GM18868 (cell line): ENCODE measurements at regions not wholly inside any gene's neighbourhood (a gene's known extent, or its start where the extent isn't known, plus 50 kb on each side); places are given as distances from the start of the nearest gene placed in this dataset.

Experiments
- ATAC-seq: cut with Tn5 transposase; IDR thresholded peaks from one replicate; pipeline ENCODE4 v1.9.1; 2021; ENCODE audit warnings: mild to moderate bottlenecking, moderate library complexity; ENCODE audit not compliant: unreplicated experiment

GRCh38 chr2:128818704-128819491 is 500.2 kb upstream of the HS6ST1 start:
- ATAC-seq, result no peak

GRCh38 chr2:128820452-128820851 is 501.8 kb upstream of the HS6ST1 start:
- ATAC-seq, result no peak

- ATAC-seq, result no peak
These were observed 502.3 kb upstream of the HS6ST1 start for GRCh38 chr2:128821010-128821409.

GRCh38 chr2:128832946-128833663 is 514.4 kb upstream of the HS6ST1 start:
- no peak for ATAC-seq

- ATAC-seq, result no peak
These were observed 515.0 kb upstream of the HS6ST1 start for GRCh38 chr2:128833664-128834027.

GRCh38 chr2:128834207-128834879 is 515.7 kb upstream of the HS6ST1 start:
- no peak for ATAC-seq

GRCh38 chr2:128834880-128835252 is 516.2 kb upstream of the HS6ST1 start:
- no peak for ATAC-seq

GRCh38 chr2:128835342-128835855 is 516.7 kb upstream of the HS6ST1 start:
- no peak for ATAC-seq

- ATAC-seq, result no peak
These were observed 517.3 kb upstream of the HS6ST1 start for GRCh38 chr2:128835974-128836373.

- ATAC-seq, result no peak
These were observed 518.0 kb upstream of the HS6ST1 start for GRCh38 chr2:128836559-128837100.

GRCh38 chr2:128838244-128838643 is 519.6 kb upstream of the HS6ST1 start:
- no peak for ATAC-seq

- ATAC-seq, result no peak
These were observed 523.1 kb upstream of the HS6ST1 start for GRCh38 chr2:128841803-128842202.

- no peak for ATAC-seq
These were observed 548.6 kb upstream of the HS6ST1 start for GRCh38 chr2:128867311-128867710.

GRCh38 chr2:128867936-128868636 is 549.4 kb upstream of the HS6ST1 start:
- no peak for ATAC-seq

- ATAC-seq, result no peak
These were observed 550.3 kb upstream of the HS6ST1 start for GRCh38 chr2:128868686-128869551.

GRCh38 chr2:128874608-128875007 is 555.9 kb upstream of the HS6ST1 start:
- ATAC-seq, result no peak

GRCh38 chr2:128876986-128877983 is 558.6 kb upstream of the HS6ST1 start:
- ATAC-seq, result no peak

- no peak for ATAC-seq
These were observed 560.5 kb upstream of the HS6ST1 start for GRCh38 chr2:128879161-128879560.

GRCh38 chr2:128894896-128895295 is 576.2 kb upstream of the HS6ST1 start:
- no peak for ATAC-seq
